Large intestine (tissue), 3 donors: ENCODE measurements at regions not wholly inside any gene's neighbourhood (a gene's known extent, or its start where the extent isn't known, plus 50 kb on each side); places are given as distances from the start of the nearest gene placed in this dataset.
"Not testable (repeated sequence)": the region's sequence is repeated elsewhere in the genome, so short reads cannot be mapped to it uniquely, and the experiment has no call there.

ENCODE experiments used
- DNase-seq, 2 donors: peaks; one replicate each; pipeline versions ENCODE4 v3.0.0 to v3.0.0-alpha.2; 2013
- H3K27ac ChIP-seq: one replicate; pipeline ENCODE4 v1.5.1; 2013; ENCODE audit warnings: low read length
- H3K27me3 ChIP-seq: 2 replicates; pipeline ENCODE4 v1.6.1; 2013; ENCODE audit warnings: low read length; ENCODE audit not compliant: control insufficient read depth, insufficient read depth
- H3K36me3 ChIP-seq: 2 replicates; pipeline ENCODE4 v1.6.1; 2013; ENCODE audit warnings: low read length; ENCODE audit not compliant: control insufficient read depth, insufficient read depth
- H3K4me1 ChIP-seq: one replicate; pipeline ENCODE4 v1.6.1; 2013; ENCODE audit warnings: low read length; ENCODE audit not compliant: control insufficient read depth, insufficient read depth
- H3K4me3 ChIP-seq: one replicate; pipeline ENCODE4 v1.5.1; 2013; ENCODE audit warnings: low read length
- H3K9me3 ChIP-seq: one replicate; pipeline ENCODE4 v1.6.1; 2013; ENCODE audit warnings: mild to moderate bottlenecking, low read depth, low read length, moderate library complexity; ENCODE audit not compliant: control insufficient read depth
- WGBS: methylation state at CpG from one replicate; pipeline ENCODE4 v1.1.5; 2013; ENCODE audit warnings: low lambda C conversion rate; ENCODE audit not compliant: insufficient coverage; 5-methylcytosine and 5-hydroxymethylcytosine counted together

GRCh38 chr18:22602456-22602855, 184.7 kb upstream of the CTAGE1 start:
- not testable (repeated sequence) for H3K27ac ChIP-seq, DNase-seq, H3K36me3 ChIP-seq, H3K9me3 ChIP-seq, H3K4me1 ChIP-seq, H3K4me3 ChIP-seq, H3K27me3 ChIP-seq
- WGBS: 50% methylated on average over 1 of the region's 3 CpGs

GRCh38 chr18:22603902-22604301, 186.2 kb upstream of the CTAGE1 start:
- Histone ChIP-seq H3K27me3 (no peaks in the 10 kb centered on the region), H3K27ac (no peak overlapping the region), H3K4me3 (no peak overlapping the region), H3K4me1 (no peaks in the 10 kb centered on the region), H3K9me3 (no peaks in the 10 kb centered on the region), H3K36me3 (no peaks in the 10 kb centered on the region)
- no peak for DNase-seq

GRCh38 chr18:22604390-22604985, 186.8 kb upstream of the CTAGE1 start:
- Histone ChIP-seq H3K36me3 (no peaks in the 10 kb centered on the region), H3K27ac (no peak overlapping the region), H3K27me3 (no peaks in the 10 kb centered on the region), H3K4me1 (no peaks in the 10 kb centered on the region), H3K4me3 (no peak overlapping the region), H3K9me3 (no peaks in the 10 kb centered on the region)
- no peak for DNase-seq
- WGBS: no CpG with 5 or more reads among the region's 10 CpGs

GRCh38 chr18:22604986-22605421, 187.3 kb upstream of the CTAGE1 start:
- Histone ChIP-seq H3K36me3 (no peaks in the 10 kb centered on the region), H3K27me3 (no peaks in the 10 kb centered on the region), H3K27ac (no peak overlapping the region), H3K9me3 (no peaks in the 10 kb centered on the region), H3K4me3 (no peak overlapping the region), H3K4me1 (no peaks in the 10 kb centered on the region)
- peak in 1 of 2 donors; percentile 37 for DNase-seq
- WGBS: 40% methylated on average over 1 of the region's 3 CpGs

GRCh38 chr18:22605736-22606135, 188.0 kb upstream of the CTAGE1 start:
- DNase-seq: no peak
- Histone ChIP-seq H3K4me1 (no peaks in the 10 kb centered on the region), H3K27me3 (no peaks in the 10 kb centered on the region), H3K27ac (no peak overlapping the region), H3K4me3 (no peak overlapping the region), H3K36me3 (no peaks in the 10 kb centered on the region), H3K9me3 (no peaks in the 10 kb centered on the region)
- 100% methylated on average over 1 of the region's 4 CpGs for WGBS

- Histone ChIP-seq H3K27me3 (no peaks in the 10 kb centered on the region), H3K27ac (no peak overlapping the region), H3K4me3 (no peak overlapping the region), H3K36me3 (no peaks in the 10 kb centered on the region), H3K9me3 (no peaks in the 10 kb centered on the region), H3K4me1 (no peaks in the 10 kb centered on the region)
- no CpG with 5 or more reads among the region's 7 CpGs for WGBS
- no peak for DNase-seq
Measured at GRCh38 chr18:22606563-22607283, 189.0 kb upstream of the CTAGE1 start.

GRCh38 chr18:22607284-22607635, 189.5 kb upstream of the CTAGE1 start:
- Histone ChIP-seq H3K4me3 (no peak overlapping the region), H3K27ac (no peak overlapping the region), H3K4me1 (no peaks in the 10 kb centered on the region), H3K9me3 (no peaks in the 10 kb centered on the region), H3K36me3 (no peaks in the 10 kb centered on the region), H3K27me3 (no peaks in the 10 kb centered on the region)
- WGBS: no CpG with 5 or more reads among the region's 6 CpGs
- no peak for DNase-seq

- no peak for DNase-seq
- no peak overlapping the region for H3K27ac ChIP-seq
- no peaks in the 10 kb centered on the region for H3K4me1 ChIP-seq
- 60% methylated on average over 1 of the region's 1 CpG for WGBS
- no peaks in the 10 kb centered on the region for H3K27me3 ChIP-seq
- H3K9me3 ChIP-seq: no peaks in the 10 kb centered on the region
- H3K36me3 ChIP-seq: no peaks in the 10 kb centered on the region
- H3K4me3 ChIP-seq: no peak overlapping the region
Measured at GRCh38 chr18:22608847-22609246, 191.1 kb upstream of the CTAGE1 start.

- DNase-seq: peak in 1 of 2 donors; percentile 27
Measured at GRCh38 chr18:22609642-22610041, 191.9 kb upstream of the CTAGE1 start.

GRCh38 chr18:22613058-22613690, 195.5 kb upstream of the CTAGE1 start:
- H3K4me1 ChIP-seq: no peaks in the 10 kb centered on the region
- no peaks in the 10 kb centered on the region for H3K27me3 ChIP-seq
- no peaks in the 10 kb centered on the region for H3K36me3 ChIP-seq
- DNase-seq: peak; percentile 49 to 76
- WGBS: 50% methylated on average over 1 of the region's 18 CpGs
- no peaks in the 10 kb centered on the region for H3K9me3 ChIP-seq
- no peak overlapping the region for H3K4me3 ChIP-seq
- no peak overlapping the region for H3K27ac ChIP-seq

More at GRCh38 chr18:22609642-22610041, 191.9 kb upstream of the CTAGE1 start:
- Histone ChIP-seq H3K36me3 (no peaks in the 10 kb centered on the region), H3K4me1 (no peaks in the 10 kb centered on the region), H3K27ac (no peak overlapping the region), H3K4me3 (no peak overlapping the region), H3K9me3 (no peaks in the 10 kb centered on the region), H3K27me3 (no peaks in the 10 kb centered on the region)
- no CpG with 5 or more reads among the region's 5 CpGs for WGBS
